ENCODE measurements at regions not wholly inside any gene's neighbourhood (a gene's known extent, or its start where the extent isn't known, plus 50 kb on each side); places are given as distances from the start of the nearest gene placed in this dataset.

GRCh38 chr10:112880633-112881530 lies 69.2 kb upstream of the TCF7L2 start:
- Histone ChIP-seq H3K4me3 (no peak overlapping the region), H3K27ac (no peak overlapping the region), H3K27me3 (no peaks in the 10 kb centered on the region), H3K9me3 (no peaks in the 10 kb centered on the region), H3K36me3 (no peaks in the 10 kb centered on the region), H3K4me1 (no peaks in the 10 kb centered on the region)
- TF ChIP-seq CTCF (IDR thresholded peaks at IDR 0.05) = no peak
- DNase-seq (no peak), ATAC-seq (no peak)
- intact Hi-C loops (cut with DNase I) = no loop called here

DNA sequence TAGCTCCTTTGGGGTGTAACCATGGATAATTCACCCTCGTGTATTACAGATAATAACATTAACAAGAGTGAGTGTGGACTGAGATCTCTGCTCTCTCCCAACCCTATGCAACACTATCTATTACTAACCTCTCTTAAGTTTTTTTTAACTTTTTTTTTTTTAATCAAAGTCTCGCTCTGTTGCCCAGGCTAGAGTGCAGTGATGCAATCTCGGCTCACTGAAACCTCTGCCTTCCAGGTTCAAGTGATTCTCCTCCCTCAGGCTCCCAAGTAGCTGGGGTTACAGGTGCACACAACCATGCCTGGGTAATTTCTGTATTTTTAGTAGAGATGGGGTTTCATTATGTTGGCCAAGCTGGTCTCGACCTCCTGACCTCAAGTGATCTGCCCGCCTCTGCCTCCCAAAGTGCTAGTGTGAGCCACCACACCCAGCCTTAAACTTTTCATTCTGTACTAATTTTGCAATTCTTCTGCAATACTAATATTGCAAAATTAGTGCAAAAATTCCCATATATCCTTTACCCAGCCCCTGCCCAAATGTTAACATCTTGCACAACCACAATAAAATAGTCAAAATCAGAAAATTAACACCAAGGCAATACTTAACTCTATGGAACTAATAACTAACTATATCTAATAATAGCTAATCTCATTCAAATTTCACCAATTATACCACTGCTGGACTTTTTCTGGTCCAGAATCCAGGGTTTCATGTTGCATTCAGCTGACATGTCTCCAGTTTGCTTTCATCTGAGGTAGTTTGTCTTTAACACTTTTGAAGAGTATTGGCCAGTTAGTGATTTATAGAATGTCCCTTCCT lies 66.5 kb upstream of the TCF7L2 start:
- Histone ChIP-seq H3K27ac (no peak overlapping the region), H3K9me3 (no peaks in the 10 kb centered on the region), H3K36me3 (no peaks in the 10 kb centered on the region), H3K27me3 (no peaks in the 10 kb centered on the region), H3K4me3 (no peak overlapping the region), H3K4me1 (no peaks in the 10 kb centered on the region)
- no peak for TF ChIP-seq CTCF (IDR thresholded peaks at IDR 0.05)
- intact Hi-C loops (cut with DNase I) = no loop called here
- DNase-seq (no peak), ATAC-seq (no peak)

DNA sequence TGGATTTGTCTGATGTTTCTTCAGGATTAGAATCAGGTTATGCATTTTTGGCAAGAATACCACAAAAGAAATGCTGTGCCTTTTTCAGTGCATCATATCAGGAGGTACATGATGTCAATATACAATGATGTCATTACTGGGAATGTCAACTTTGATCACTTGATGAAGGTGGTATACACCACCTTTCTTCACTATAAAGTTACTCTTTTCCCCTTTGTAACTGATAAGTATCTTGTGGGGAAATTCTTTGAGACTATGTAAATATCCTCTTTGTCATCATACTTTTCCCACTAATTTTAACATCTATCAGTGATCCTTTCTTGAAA lies 65.9 kb upstream of the TCF7L2 start:
- TF ChIP-seq CTCF (IDR thresholded peaks at IDR 0.05) = no peak
- intact Hi-C loops (cut with DNase I) = no loop called here

DNA sequence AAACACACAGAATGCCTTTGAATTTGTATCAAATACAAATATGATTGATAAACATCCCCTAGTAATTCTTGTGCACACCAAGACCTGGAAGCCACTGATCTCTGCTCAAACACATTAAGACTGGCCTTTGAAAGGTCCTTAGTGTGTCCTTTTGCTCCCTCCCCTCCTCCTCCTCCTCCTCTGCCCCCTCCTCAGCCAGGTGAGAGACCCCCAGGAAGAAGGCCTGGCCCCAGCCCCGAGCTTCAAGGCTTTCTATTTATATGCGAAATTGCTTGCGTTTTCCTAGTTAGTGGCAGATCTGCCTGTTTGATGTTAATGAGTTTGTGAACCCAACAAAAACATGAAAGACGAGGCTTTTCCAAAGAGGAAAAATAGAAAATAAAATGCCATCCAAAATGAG lies 63.6 kb upstream of the TCF7L2 start:
- ATAC-seq = no peak
- Histone ChIP-seq H3K27me3 (no peaks in the 10 kb centered on the region), H3K36me3 (no peaks in the 10 kb centered on the region), H3K4me1 (no peaks in the 10 kb centered on the region), H3K9me3 (no peaks in the 10 kb centered on the region), H3K4me3 (no peak overlapping the region), H3K27ac (no peak overlapping the region)
- no peak for TF ChIP-seq CTCF (IDR thresholded peaks at IDR 0.05)
- DNase-seq = no peak
- intact Hi-C loops (cut with DNase I) = no loop called here

More for the DNA sequence above, 65.9 kb upstream of the TCF7L2 start:
- Histone ChIP-seq H3K36me3 (no peaks in the 10 kb centered on the region), H3K4me3 (no peak overlapping the region), H3K27me3 (no peaks in the 10 kb centered on the region), H3K27ac (no peak overlapping the region), H3K9me3 (no peaks in the 10 kb centered on the region), H3K4me1 (no peaks in the 10 kb centered on the region)
- DNase-seq (no peak), ATAC-seq (no peak)

DNA sequence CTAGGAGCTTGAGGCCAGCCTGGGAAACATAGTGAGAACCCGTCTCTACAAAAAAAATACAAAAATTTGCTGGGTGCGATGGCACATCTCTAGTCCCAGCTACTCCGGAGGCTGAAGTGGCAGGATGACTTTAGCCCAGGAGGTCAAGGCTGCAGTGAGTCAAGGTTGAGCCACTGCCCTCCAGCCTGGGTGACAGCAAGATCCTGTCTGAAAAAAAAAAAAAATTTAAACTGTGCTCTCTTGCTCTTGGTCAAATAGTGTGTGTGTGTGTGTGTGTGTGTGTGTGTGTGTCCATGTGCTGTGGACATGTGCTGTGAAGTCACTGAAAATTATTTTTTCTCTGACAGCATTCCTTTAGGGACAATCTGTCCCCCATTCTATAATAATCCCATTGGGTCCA lies 62.1 kb upstream of the TCF7L2 start:
- Histone ChIP-seq H3K9me3 (no peaks in the 10 kb centered on the region), H3K27ac (no peak overlapping the region), H3K27me3 (no peaks in the 10 kb centered on the region), H3K36me3 (no peaks in the 10 kb centered on the region), H3K4me1 (no peaks in the 10 kb centered on the region), H3K4me3 (no peak overlapping the region)
- no peak for DNase-seq
- ATAC-seq = no peak
- intact Hi-C loops (cut with DNase I) = no loop called here
- TF ChIP-seq CTCF (IDR thresholded peaks at IDR 0.05) = no peak
